SK-N-SH treated with all-trans-retinoic acid at 6 μM for 48 hours (cell line): ENCODE measurements at regions not wholly inside any gene's neighbourhood (a gene's known extent, or its start where the extent isn't known, plus 50 kb on each side); places are given as distances from the start of the nearest gene placed in this dataset.

Experiments used
- ESRRG ChIP-seq: fragments of 250-450 bp; sonication (Bioruptor Pico); IDR thresholded peaks from 2 replicates; pipeline ENCODE4 v1.6.1; 2021; ENCODE audit warnings: mild to moderate bottlenecking
- POU6F1 ChIP-seq: fragments of 250-450 bp; sonication (Bioruptor Pico); IDR thresholded peaks from 2 replicates; pipeline ENCODE4 v1.8.0; 2021; ENCODE audit warnings: low read depth, mild to moderate bottlenecking, moderate library complexity, borderline replicate concordance
- TOX ChIP-seq: fragments of 250-450 bp; sonication (Bioruptor Pico); IDR thresholded peaks from 2 replicates; pipeline ENCODE4 v1.8.0; 2021; ENCODE audit warnings: mild to moderate bottlenecking, moderate library complexity, borderline replicate concordance
- ZC3H10 ChIP-seq: fragments of 250-450 bp; sonication (Bioruptor Pico); IDR thresholded peaks from 2 replicates; pipeline ENCODE4 v1.5.1; 2021; ENCODE audit warnings: mild to moderate bottlenecking, moderate library complexity
- ZFP3 ChIP-seq: fragments of 250-450 bp; sonication (Bioruptor Pico); IDR thresholded peaks from 2 replicates; pipeline ENCODE4 v1.5.0; 2020; ENCODE audit warnings: mild to moderate bottlenecking, moderate library complexity
- ZNF70 ChIP-seq: fragments of 450-650 bp; formaldehyde crosslinking; IDR thresholded peaks from 2 replicates; pipeline ENCODE4 v1.5.0; 2020; ENCODE audit warnings: mild to moderate bottlenecking, moderate library complexity
- TF ChIP-seq, protein P1 (sequence below): fragments of 250-450 bp; sonication (Bioruptor Pico); IDR thresholded peaks from 2 replicates; pipeline ENCODE4 v1.8.0; 2020; ENCODE audit warnings: mild to moderate bottlenecking, moderate library complexity, borderline replicate concordance
- TF ChIP-seq, protein P2 (sequence below): fragments of 250-450 bp; sonication (Bioruptor Pico); IDR thresholded peaks from 2 replicates; pipeline ENCODE4 v1.5.1; 2020; ENCODE audit warnings: low read depth, mild to moderate bottlenecking, moderate library complexity

DNA sequence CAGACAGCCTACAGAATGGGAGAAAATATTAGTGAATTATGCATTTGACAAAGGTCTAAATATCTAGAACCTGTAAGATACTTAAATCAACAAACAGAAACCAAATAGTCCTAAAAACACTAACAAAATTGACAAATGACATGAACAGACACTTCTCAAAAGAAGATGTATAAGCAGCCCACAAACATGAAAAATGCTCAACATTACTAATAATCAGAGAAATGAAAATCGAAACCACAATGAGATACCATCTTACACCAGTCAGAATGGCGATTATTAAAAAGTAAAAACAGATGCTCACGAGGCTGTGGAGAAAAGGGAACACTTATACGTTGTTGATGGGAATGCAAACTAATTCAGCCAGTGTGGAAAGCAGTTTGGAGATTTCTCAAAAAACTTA lies 1186.8 kb downstream of the DTWD2 start:
- TF ChIP-seq ZC3H10 (no peak), ZFP3 (CRISPR knock-in tag) (no peak), ZNF70 (CRISPR knock-in tag) (no peak), ESRRG (CRISPR knock-in tag) (no peak), POU6F1 (CRISPR knock-in tag) (no peak), TOX (CRISPR knock-in tag) (no peak)
- TF ChIP-seq, protein P1, sequence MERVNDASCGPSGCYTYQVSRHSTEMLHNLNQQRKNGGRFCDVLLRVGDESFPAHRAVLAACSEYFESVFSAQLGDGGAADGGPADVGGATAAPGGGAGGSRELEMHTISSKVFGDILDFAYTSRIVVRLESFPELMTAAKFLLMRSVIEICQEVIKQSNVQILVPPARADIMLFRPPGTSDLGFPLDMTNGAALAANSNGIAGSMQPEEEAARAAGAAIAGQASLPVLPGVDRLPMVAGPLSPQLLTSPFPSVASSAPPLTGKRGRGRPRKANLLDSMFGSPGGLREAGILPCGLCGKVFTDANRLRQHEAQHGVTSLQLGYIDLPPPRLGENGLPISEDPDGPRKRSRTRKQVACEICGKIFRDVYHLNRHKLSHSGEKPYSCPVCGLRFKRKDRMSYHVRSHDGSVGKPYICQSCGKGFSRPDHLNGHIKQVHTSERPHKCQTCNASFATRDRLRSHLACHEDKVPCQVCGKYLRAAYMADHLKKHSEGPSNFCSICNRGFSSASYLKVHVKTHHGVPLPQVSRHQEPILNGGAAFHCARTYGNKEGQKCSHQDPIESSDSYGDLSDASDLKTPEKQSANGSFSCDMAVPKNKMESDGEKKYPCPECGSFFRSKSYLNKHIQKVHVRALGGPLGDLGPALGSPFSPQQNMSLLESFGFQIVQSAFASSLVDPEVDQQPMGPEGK, result no peak
- TF ChIP-seq, protein P2, sequence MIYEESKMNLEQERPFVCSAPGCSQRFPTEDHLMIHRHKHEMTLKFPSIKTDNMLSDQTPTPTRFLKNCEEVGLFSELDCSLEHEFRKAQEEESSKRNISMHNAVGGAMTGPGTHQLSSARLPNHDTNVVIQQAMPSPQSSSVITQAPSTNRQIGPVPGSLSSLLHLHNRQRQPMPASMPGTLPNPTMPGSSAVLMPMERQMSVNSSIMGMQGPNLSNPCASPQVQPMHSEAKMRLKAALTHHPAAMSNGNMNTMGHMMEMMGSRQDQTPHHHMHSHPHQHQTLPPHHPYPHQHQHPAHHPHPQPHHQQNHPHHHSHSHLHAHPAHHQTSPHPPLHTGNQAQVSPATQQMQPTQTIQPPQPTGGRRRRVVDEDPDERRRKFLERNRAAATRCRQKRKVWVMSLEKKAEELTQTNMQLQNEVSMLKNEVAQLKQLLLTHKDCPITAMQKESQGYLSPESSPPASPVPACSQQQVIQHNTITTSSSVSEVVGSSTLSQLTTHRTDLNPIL (CRISPR knock-in tag), result no peak
